ENCODE measurements at regions not wholly inside any gene's neighbourhood (a gene's known extent, or its start where the extent isn't known, plus 50 kb on each side); places are given as distances from the start of the nearest gene placed in this dataset.

GRCh38 chr18:75654851-75655751 lies 227.6 kb upstream of the SMIM21 start:
- DNase-seq = peak; percentile 91

GRCh38 chr18:75654386-75654785 lies 226.9 kb upstream of the SMIM21 start:
- DNase-seq = no peak

GRCh38 chr18:75652528-75652927 lies 225.0 kb upstream of the SMIM21 start:
- no peak for DNase-seq

- DNase-seq = no peak
These were observed 217.4 kb upstream of the SMIM21 start for GRCh38 chr18:75644871-75645270.

GRCh38 chr18:75643083-75643482 lies 215.6 kb upstream of the SMIM21 start:
- no peak for DNase-seq

- DNase-seq = no peak
These were observed 211.9 kb upstream of the SMIM21 start for GRCh38 chr18:75639472-75639831.

- DNase-seq = peak; percentile 74
These were observed 211.4 kb upstream of the SMIM21 start for GRCh38 chr18:75638776-75639471.

GRCh38 chr18:75638223-75638775 lies 210.8 kb upstream of the SMIM21 start:
- no peak for DNase-seq

GRCh38 chr18:75635096-75635495 lies 207.6 kb upstream of the SMIM21 start:
- DNase-seq = no peak

- DNase-seq = no peak
These were observed 198.5 kb upstream of the SMIM21 start for GRCh38 chr18:75625966-75626365.

GRCh38 chr18:75624869-75625268 lies 197.4 kb upstream of the SMIM21 start:
- no peak for DNase-seq

- no peak for DNase-seq
These were observed 194.3 kb upstream of the SMIM21 start for GRCh38 chr18:75621818-75622217.

- DNase-seq = no peak
These were observed 190.6 kb upstream of the SMIM21 start for GRCh38 chr18:75618146-75618545.

GRCh38 chr18:75612456-75612855 lies 185.0 kb upstream of the SMIM21 start:
- no peak for DNase-seq

GRCh38 chr18:75607701-75608100 lies 180.2 kb upstream of the SMIM21 start:
- peak; percentile 6 for DNase-seq

- DNase-seq = no peak
These were observed 165.0 kb upstream of the SMIM21 start for GRCh38 chr18:75592527-75592926.

GRCh38 chr18:75588412-75588811 lies 160.9 kb upstream of the SMIM21 start:
- no peak for DNase-seq

- no peak for DNase-seq
These were observed 159.6 kb upstream of the SMIM21 start for GRCh38 chr18:75587131-75587530.

- DNase-seq = peak; percentile 3
These were observed 158.8 kb upstream of the SMIM21 start for GRCh38 chr18:75586130-75586889.

GRCh38 chr18:75582940-75583339 lies 155.4 kb upstream of the SMIM21 start:
- no peak for DNase-seq

GRCh38 chr18:75582406-75582821 lies 154.9 kb upstream of the SMIM21 start:
- no peak for DNase-seq

- peak; percentile 29 for DNase-seq
These were observed 154.0 kb upstream of the SMIM21 start for GRCh38 chr18:75581336-75582131.
